ENCODE measurements at regions not wholly inside any gene's neighbourhood (a gene's known extent, or its start where the extent isn't known, plus 50 kb on each side); places are given as distances from the start of the nearest gene placed in this dataset.

GRCh38 chr5:125595845-125596244 is 827.4 kb upstream of the GRAMD2B start:
- Mint-ChIP-seq H3K27me3 (ENCODE audit: insufficient read depth) (no peaks in the 10 kb centered on the region), H3K4me1 (ENCODE audit: low read depth) (no peaks in the 10 kb centered on the region), H3K4me3 (no peak overlapping the region), H3K27ac (no peak overlapping the region), H3K9me3 (peaks cover 9% of the 10 kb centered on the region; the same call in 1 of the 2 replicates), H3K36me3 (ENCODE audit: low read depth) (no peaks in the 10 kb centered on the region)
- DNase-seq = no peak
- TF ChIP-seq, protein P1, sequence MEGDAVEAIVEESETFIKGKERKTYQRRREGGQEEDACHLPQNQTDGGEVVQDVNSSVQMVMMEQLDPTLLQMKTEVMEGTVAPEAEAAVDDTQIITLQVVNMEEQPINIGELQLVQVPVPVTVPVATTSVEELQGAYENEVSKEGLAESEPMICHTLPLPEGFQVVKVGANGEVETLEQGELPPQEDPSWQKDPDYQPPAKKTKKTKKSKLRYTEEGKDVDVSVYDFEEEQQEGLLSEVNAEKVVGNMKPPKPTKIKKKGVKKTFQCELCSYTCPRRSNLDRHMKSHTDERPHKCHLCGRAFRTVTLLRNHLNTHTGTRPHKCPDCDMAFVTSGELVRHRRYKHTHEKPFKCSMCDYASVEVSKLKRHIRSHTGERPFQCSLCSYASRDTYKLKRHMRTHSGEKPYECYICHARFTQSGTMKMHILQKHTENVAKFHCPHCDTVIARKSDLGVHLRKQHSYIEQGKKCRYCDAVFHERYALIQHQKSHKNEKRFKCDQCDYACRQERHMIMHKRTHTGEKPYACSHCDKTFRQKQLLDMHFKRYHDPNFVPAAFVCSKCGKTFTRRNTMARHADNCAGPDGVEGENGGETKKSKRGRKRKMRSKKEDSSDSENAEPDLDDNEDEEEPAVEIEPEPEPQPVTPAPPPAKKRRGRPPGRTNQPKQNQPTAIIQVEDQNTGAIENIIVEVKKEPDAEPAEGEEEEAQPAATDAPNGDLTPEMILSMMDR (IDR thresholded peaks at IDR 0.05) = no peak

DNA sequence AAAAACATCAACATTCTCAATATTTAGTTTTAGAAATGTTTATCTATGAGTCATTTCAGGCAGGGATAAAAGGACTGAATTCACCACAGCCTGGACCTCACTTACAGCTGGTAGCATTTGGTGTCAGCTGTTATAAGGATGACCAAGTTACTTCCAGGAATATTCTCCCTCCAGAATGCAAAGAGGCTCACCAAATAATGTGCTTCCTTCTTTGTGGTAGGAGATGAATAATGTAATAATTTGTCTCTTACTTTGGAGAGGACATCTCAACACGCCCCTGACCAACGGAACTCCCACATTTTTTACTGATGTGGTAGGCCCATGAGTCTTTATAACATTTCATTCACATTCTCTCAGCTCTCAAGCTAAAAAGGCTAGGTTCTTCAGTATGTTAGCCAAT is 825.9 kb upstream of the GRAMD2B start:
- Mint-ChIP-seq H3K9me3 (peaks cover 9% of the 10 kb centered on the region; the same call in 1 of the 2 replicates), H3K27me3 (ENCODE audit: insufficient read depth) (no peaks in the 10 kb centered on the region), H3K27ac (no peak overlapping the region), H3K4me1 (ENCODE audit: low read depth) (no peaks in the 10 kb centered on the region), H3K36me3 (ENCODE audit: low read depth) (no peaks in the 10 kb centered on the region), H3K4me3 (no peak overlapping the region)
- DNase-seq = no peak
- TF ChIP-seq, protein P1 (IDR thresholded peaks at IDR 0.05) = no peak

- Mint-ChIP-seq H3K4me3 (no peak overlapping the region), H3K27me3 (ENCODE audit: insufficient read depth) (no peaks in the 10 kb centered on the region), H3K27ac (no peak overlapping the region), H3K9me3 (peaks cover 9% of the 10 kb centered on the region), H3K4me1 (ENCODE audit: low read depth) (no peaks in the 10 kb centered on the region), H3K36me3 (ENCODE audit: low read depth) (no peaks in the 10 kb centered on the region)
- TF ChIP-seq, protein P1 (IDR thresholded peaks at IDR 0.05) = no peak
- no peak for DNase-seq
Measured at GRCh38 chr5:125600559-125600958, 822.6 kb upstream of the GRAMD2B start.

- no peaks in the 10 kb centered on the region for H3K27me3 Mint-ChIP-seq (ENCODE audit: insufficient read depth)
- no peak overlapping the region for H3K27ac Mint-ChIP-seq
- H3K4me3 Mint-ChIP-seq = no peak overlapping the region
- no peaks in the 10 kb centered on the region for H3K36me3 Mint-ChIP-seq (ENCODE audit: low read depth)
- no peaks in the 10 kb centered on the region for H3K4me1 Mint-ChIP-seq (ENCODE audit: low read depth)
- H3K9me3 Mint-ChIP-seq = peaks cover 4% of the 10 kb centered on the region
- TF ChIP-seq, protein P1 (IDR thresholded peaks at IDR 0.05) = no peak
- no peak for DNase-seq
Measured at GRCh38 chr5:125602184-125602583, 821.0 kb upstream of the GRAMD2B start.

DNA sequence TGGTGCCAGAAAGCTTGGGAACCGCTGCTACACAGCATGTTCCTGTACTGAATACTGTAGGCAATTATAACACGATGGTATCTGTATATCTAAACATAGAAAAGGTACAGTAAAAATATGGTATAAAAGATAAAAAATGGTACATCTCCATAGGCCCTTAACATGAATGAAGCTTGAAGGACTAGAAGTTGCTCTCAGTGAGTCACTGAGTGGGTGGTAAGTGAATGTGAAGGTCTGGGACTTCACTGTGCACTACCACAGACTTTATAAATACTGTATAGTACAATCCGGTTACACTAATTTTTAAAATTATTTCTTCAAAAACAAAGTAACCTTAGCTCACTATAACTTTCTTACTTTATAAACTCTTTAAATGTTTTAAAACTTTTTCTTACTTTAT is 819.9 kb upstream of the GRAMD2B start:
- H3K9me3 Mint-ChIP-seq = peaks cover 4% of the 10 kb centered on the region
- H3K36me3 Mint-ChIP-seq (ENCODE audit: low read depth) = no peaks in the 10 kb centered on the region
- TF ChIP-seq, protein P1 (IDR thresholded peaks at IDR 0.05) = no peak
- H3K4me1 Mint-ChIP-seq (ENCODE audit: low read depth) = no peaks in the 10 kb centered on the region
- H3K27ac Mint-ChIP-seq = no peak overlapping the region
- no peaks in the 10 kb centered on the region for H3K27me3 Mint-ChIP-seq (ENCODE audit: insufficient read depth)
- no peak for DNase-seq
- no peak overlapping the region for H3K4me3 Mint-ChIP-seq

GRCh38 chr5:125604104-125604503 is 819.1 kb upstream of the GRAMD2B start:
- Mint-ChIP-seq H3K9me3 (peaks cover 8% of the 10 kb centered on the region), H3K27me3 (ENCODE audit: insufficient read depth) (no peaks in the 10 kb centered on the region), H3K27ac (no peak overlapping the region), H3K36me3 (ENCODE audit: low read depth) (no peaks in the 10 kb centered on the region), H3K4me1 (ENCODE audit: low read depth) (no peaks in the 10 kb centered on the region), H3K4me3 (no peak overlapping the region)
- no peak for DNase-seq
- TF ChIP-seq, protein P1 (IDR thresholded peaks at IDR 0.05) = no peak

All from HFFc6 (cell line).